Pancreas (tissue), 10 donors: ENCODE measurements at regions not wholly inside any gene's neighbourhood (a gene's known extent, or its start where the extent isn't known, plus 50 kb on each side); places are given as distances from the start of the nearest gene placed in this dataset.

Experiments
- ATAC-seq, 4 donors: fragments of 200-7000 bp; cut with Tn5 transposase; one replicate each; pipeline versions ENCODE4 v1.8.0 to v1.9.1; 2020; ENCODE audit warnings: mild to moderate bottlenecking in 4 of 4, moderate library complexity in 4 of 4
- DNase-seq, 6 donors: peaks; one replicate each; pipeline ENCODE4 v3.0.0-alpha.2; 2020
- FAIRE-seq: peaks from 2 replicates; lab custom pipeline; 2012; peaks lifted over from hg19 to GRCh38; lab: Jason Lieb, UNC
- H3K27ac ChIP-seq, 4 donors: fragments of 200-600 bp; sonication (generic); 1 replicate in 3 of 4; 2 replicates in 1 of 4; pipeline versions ENCODE4 v1.5.0 to v1.8.0; 2020
- H3K27me3 ChIP-seq, 4 donors: fragments of 200-600 bp; one replicate each; pipeline ENCODE4 v1.8.0; 2021
- H3K36me3 ChIP-seq, 3 donors: fragments of 200-600 bp; sonication (generic) in 1 of 3; one replicate each; pipeline versions ENCODE4 v1.5.0 to v1.8.0; 2020 to 2021
- H3K4me1 ChIP-seq, 3 donors: fragments of 200-600 bp; one replicate each; pipeline ENCODE4 v1.8.0; 2021
- H3K4me3 ChIP-seq, 4 donors: fragments of 200-600 bp; sonication (generic) in 2 of 4; one replicate each; pipeline versions ENCODE4 v1.5.0 to v1.8.0; 2020 to 2021
- H3K9me3 ChIP-seq, 4 donors: fragments of 200-600 bp; one replicate each; pipeline ENCODE4 v1.8.0; 2021
- CTCF ChIP-seq, 4 donors: fragments of 200-600 bp; sonication (generic) in 3 of 4; IDR thresholded peaks; one replicate each; pipeline versions ENCODE4 v1.5.0 to v1.8.0; 2021; ENCODE audit warnings: antibody characterized with exemption in 4 of 4
- WGBS, 2 donors: extraction: QIAGEN DNeasy Blood & Tissue Kit; methylation state at CpG; one replicate each; pipeline ENCODE4 v1.1.7; 2013; 5-methylcytosine and 5-hydroxymethylcytosine counted together
- intact Hi-C, 3 donors: fragments of 100-400 bp; cut with DNase I; formaldehyde crosslinking; loops; one replicate each; pipeline versions ENCODE4 v1.11.1 to v1.14.2; 2022
- donor health status: healthy with polysubstance abuse.
- donor health status: DM: no; HTN: no; CAD: no; lungs with moderate emphysema.
- donor health status: DM: no; HTN: no; CAD: no.
- donor health status: control.
- donor health status: control.
- donor health status: Bipolar disorder and iron deficiency.
- donor health status: DM: yes; HTN: yes; CAD: no.
- donor health status: DM: no; HTN: no; CAD: no.
- donor health status: DM: no; HTN: no; CAD: no.
- donor health status: DM: yes; HTN: yes; CAD: no.

- no peaks in the 10 kb centered on the region for H3K27me3 ChIP-seq
- FAIRE-seq (no peak), DNase-seq (no peak), ATAC-seq (no peak)
- no peaks in the 10 kb centered on the region for H3K36me3 ChIP-seq
- no peaks in the 10 kb centered on the region for H3K4me1 ChIP-seq
- 37 to 43% methylated on average over 2 of the region's 2 CpGs for WGBS, 2 donors
- H3K9me3 ChIP-seq = no peaks in the 10 kb centered on the region
- intact Hi-C loops = no loop called here
- no peak overlapping the region for H3K27ac ChIP-seq
- TF ChIP-seq CTCF (IDR thresholded peaks at IDR 0.05) = no peak
- no peak overlapping the region for H3K4me3 ChIP-seq
Measured at GRCh38 chr15:96093063-96093462, 237.4 kb upstream of the NR2F2 start.

GRCh38 chr15:96097661-96098060 lies 232.8 kb upstream of the NR2F2 start:
- Histone ChIP-seq H3K4me1 (no peaks in the 10 kb centered on the region), H3K9me3 (no peaks in the 10 kb centered on the region), H3K27ac (no peak overlapping the region), H3K4me3 (no peak overlapping the region), H3K36me3 (no peaks in the 10 kb centered on the region), H3K27me3 (no peaks in the 10 kb centered on the region)
- FAIRE-seq = no peak
- no peak for TF ChIP-seq CTCF (IDR thresholded peaks at IDR 0.05)
- no peak for DNase-seq
- no peak for ATAC-seq
- intact Hi-C loops = no loop called here
- WGBS, 2 donors = 85 to 90% methylated on average over 2 of the region's 2 CpGs

GRCh38 chr15:96102631-96103030 lies 227.9 kb upstream of the NR2F2 start:
- intact Hi-C loops = no loop called here

GRCh38 chr15:96106181-96106580 lies 224.3 kb upstream of the NR2F2 start:
- H3K4me3 ChIP-seq = no peak overlapping the region
- FAIRE-seq = no peak
- ATAC-seq = no peak
- H3K4me1 ChIP-seq = no peaks in the 10 kb centered on the region
- DNase-seq = no peak
- H3K27me3 ChIP-seq = no peaks in the 10 kb centered on the region
- H3K27ac ChIP-seq = no peak overlapping the region
- no peak for TF ChIP-seq CTCF (IDR thresholded peaks at IDR 0.05)
- no peaks in the 10 kb centered on the region for H3K36me3 ChIP-seq
- WGBS, 2 donors = 60 to 71% methylated on average over 1 of the region's 1 CpG
- H3K9me3 ChIP-seq = no peaks in the 10 kb centered on the region
- intact Hi-C loops = no loop called here

More at GRCh38 chr15:96102631-96103030, 227.9 kb upstream of the NR2F2 start:
- DNase-seq = no peak
- no peak for ATAC-seq
- TF ChIP-seq CTCF (IDR thresholded peaks at IDR 0.05) = no peak
- no peaks in the 10 kb centered on the region for H3K9me3 ChIP-seq
- no peak overlapping the region for H3K27ac ChIP-seq
- no peaks in the 10 kb centered on the region for H3K27me3 ChIP-seq
- H3K36me3 ChIP-seq = no peaks in the 10 kb centered on the region
- FAIRE-seq = no peak
- WGBS, 2 donors = 65 to 66% methylated on average over 6 of the region's 6 CpGs
- no peak overlapping the region for H3K4me3 ChIP-seq
- H3K4me1 ChIP-seq = no peaks in the 10 kb centered on the region

GRCh38 chr15:96106628-96107027 lies 223.9 kb upstream of the NR2F2 start:
- H3K36me3 ChIP-seq = no peaks in the 10 kb centered on the region
- FAIRE-seq (no peak), ATAC-seq (no peak), DNase-seq (no peak)
- no peaks in the 10 kb centered on the region for H3K27me3 ChIP-seq
- intact Hi-C loops = no loop called here
- H3K4me1 ChIP-seq = no peaks in the 10 kb centered on the region
- no peaks in the 10 kb centered on the region for H3K9me3 ChIP-seq
- TF ChIP-seq CTCF (IDR thresholded peaks at IDR 0.05) = no peak
- H3K27ac ChIP-seq = no peak overlapping the region
- H3K4me3 ChIP-seq = no peak overlapping the region
- WGBS, 2 donors = 82 to 86% methylated on average over 5 of the region's 5 CpGs
